Gastroesophageal sphincter (tissue), 4 donors: ENCODE measurements at regions not wholly inside any gene's neighbourhood (a gene's known extent, or its start where the extent isn't known, plus 50 kb on each side); places are given as distances from the start of the nearest gene placed in this dataset.

Experiments
- ATAC-seq: fragments of 150-250 bp; one replicate; pipeline ENCODE4 v1.9.1; 2016; ENCODE audit warnings: mild to moderate bottlenecking, moderate library complexity
- H3K27ac ChIP-seq, 4 donors: fragments of 200-600 bp; sonication (generic) in 3 of 4; 1 replicate in 3 of 4; 2 replicates in 1 of 4; pipeline ENCODE4 v1.5.1; 2016 to 2019
- H3K27me3 ChIP-seq: fragments of 200-600 bp; sonication (generic); one replicate; pipeline ENCODE4 v1.5.1; 2019
- H3K36me3 ChIP-seq, 2 donors: fragments of 200-600 bp; sonication (generic); one replicate each; pipeline ENCODE4 v1.5.1; 2019; ENCODE audit warnings: control low read depth in 1 of 2
- H3K4me1 ChIP-seq, 3 donors: fragments of 200-600 bp; sonication (generic); 1 replicate in 2 of 3; 2 replicates in 1 of 3; pipeline ENCODE4 v1.5.1; 2016 to 2019; ENCODE audit warnings: control low read depth in 2 of 3
- H3K4me3 ChIP-seq, 2 donors: fragments of 200-600 bp; sonication (generic); one replicate each; pipeline ENCODE4 v1.5.1; 2019; ENCODE audit warnings: mild to moderate bottlenecking in 1 of 2, moderate library complexity in 1 of 2
- H3K9me3 ChIP-seq, 3 donors: fragments of 200-600 bp; sonication (generic); one replicate each; pipeline ENCODE4 v1.5.1; 2017 to 2019; ENCODE audit warnings: control low read depth in 2 of 3
- EP300 ChIP-seq: sonication (generic); formaldehyde crosslinking; IDR thresholded peaks from one replicate; pipeline ENCODE4 v1.6.1; 2017; ENCODE audit warnings: antibody characterized with exemption, mild to moderate bottlenecking
- POLR2A ChIP-seq, 2 donors: fragments of 450-650 bp; IDR thresholded peaks; one replicate each; pipeline ENCODE4 v1.6.1; 2017; ENCODE audit warnings: antibody characterized with exemption in 2 of 2, mild to moderate bottlenecking in 2 of 2, moderate library complexity in 1 of 2
- POLR2AphosphoS5 ChIP-seq: sonication (generic); formaldehyde crosslinking; IDR thresholded peaks from one replicate; pipeline ENCODE4 v1.6.1; 2017; ENCODE audit warnings: antibody characterized with exemption
- WGBS, 2 donors: methylation state at CpG; one replicate each; pipeline ENCODE4 v1.1.5; 2018; ENCODE audit warnings: low coverage in 1 of 2; 5-methylcytosine and 5-hydroxymethylcytosine counted together
- TF ChIP-seq, protein P1 (sequence below), 4 experiments: fragments of 200-600 bp in 2 of 4; fragments of 450-650 bp in 2 of 4; sonication (generic) in 1 of 4; IDR thresholded peaks; one replicate each; pipeline ENCODE4 v1.5.1; 2017 to 2019; ENCODE audit warnings: antibody characterized with exemption in 4 of 4, mild to moderate bottlenecking in 2 of 4, moderate library complexity in 2 of 4

DNA sequence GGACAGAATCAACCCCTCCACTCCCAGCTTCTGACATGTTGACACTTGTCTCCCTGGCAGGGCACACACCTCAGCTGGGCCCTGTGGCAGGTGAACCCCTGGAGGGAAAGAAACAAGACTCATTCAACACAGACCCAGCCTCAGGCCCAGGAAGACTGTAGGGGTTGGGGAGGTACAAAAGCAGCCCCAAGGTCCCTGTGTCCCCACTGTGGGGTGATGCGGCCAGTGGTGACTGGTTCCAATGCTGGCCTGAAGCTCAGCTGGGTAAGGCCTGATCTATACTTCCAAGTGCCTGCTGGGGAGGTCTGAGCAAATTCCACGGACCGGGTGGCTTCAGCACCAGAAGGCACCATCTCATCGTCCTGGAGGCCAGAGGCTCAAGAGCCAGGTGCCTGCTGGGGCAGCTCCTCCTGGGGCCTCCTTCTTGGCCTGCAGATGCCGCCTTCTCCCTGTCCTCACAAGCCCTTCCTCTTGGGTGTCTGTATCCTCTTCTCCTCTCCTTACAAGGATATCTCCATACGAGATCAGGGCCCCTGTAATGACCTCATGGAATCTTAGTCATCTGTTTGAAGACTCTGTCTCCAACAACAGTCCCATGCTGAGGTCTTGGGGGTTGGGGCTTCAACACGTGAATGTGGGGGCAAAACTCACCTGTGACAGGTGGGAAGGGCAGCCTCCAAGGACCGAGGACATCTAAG lies 1492.1 kb downstream of the BRD1 start:
- Histone ChIP-seq H3K4me3 (no peak overlapping the region), H3K27me3 (peaks cover 73% of the 10 kb centered on the region), H3K4me1 (no peaks in the 10 kb centered on the region), H3K36me3 (no peaks in the 10 kb centered on the region), H3K27ac (no peak overlapping the region), H3K9me3 (no peaks in the 10 kb centered on the region)
- WGBS, 2 donors = 58 to 100% methylated on average over 1 to 6 of the region's 8 CpGs
- TF ChIP-seq, protein P1, sequence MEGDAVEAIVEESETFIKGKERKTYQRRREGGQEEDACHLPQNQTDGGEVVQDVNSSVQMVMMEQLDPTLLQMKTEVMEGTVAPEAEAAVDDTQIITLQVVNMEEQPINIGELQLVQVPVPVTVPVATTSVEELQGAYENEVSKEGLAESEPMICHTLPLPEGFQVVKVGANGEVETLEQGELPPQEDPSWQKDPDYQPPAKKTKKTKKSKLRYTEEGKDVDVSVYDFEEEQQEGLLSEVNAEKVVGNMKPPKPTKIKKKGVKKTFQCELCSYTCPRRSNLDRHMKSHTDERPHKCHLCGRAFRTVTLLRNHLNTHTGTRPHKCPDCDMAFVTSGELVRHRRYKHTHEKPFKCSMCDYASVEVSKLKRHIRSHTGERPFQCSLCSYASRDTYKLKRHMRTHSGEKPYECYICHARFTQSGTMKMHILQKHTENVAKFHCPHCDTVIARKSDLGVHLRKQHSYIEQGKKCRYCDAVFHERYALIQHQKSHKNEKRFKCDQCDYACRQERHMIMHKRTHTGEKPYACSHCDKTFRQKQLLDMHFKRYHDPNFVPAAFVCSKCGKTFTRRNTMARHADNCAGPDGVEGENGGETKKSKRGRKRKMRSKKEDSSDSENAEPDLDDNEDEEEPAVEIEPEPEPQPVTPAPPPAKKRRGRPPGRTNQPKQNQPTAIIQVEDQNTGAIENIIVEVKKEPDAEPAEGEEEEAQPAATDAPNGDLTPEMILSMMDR (IDR thresholded peaks at IDR 0.05) = no peak
- ATAC-seq = no peak

DNA sequence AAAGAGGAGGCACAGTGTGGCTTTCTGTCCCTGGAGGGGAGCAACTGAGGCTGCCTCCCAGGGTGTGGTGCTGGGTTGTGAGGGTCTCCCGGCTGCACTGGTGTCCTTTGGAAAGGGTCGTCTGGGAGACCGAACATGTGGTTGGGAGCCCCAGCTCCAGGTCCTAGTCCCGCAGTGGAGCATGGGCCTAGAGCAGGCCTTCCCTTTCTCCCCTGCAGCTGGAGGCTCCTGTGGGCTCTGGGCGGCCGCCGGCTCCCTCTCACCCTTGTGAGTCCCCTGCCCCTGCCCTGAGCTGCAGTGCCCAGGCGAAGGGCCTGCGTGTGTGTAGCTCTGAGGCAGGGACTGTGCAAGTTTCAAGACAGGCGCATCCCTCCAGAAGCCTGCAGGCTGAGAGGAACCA lies 1492.7 kb downstream of the BRD1 start:
- TF ChIP-seq EP300 = no peak
- no peak for TF ChIP-seq POLR2AphosphoS5
- TF ChIP-seq, protein P1 (IDR thresholded peaks at IDR 0.05) = no peak
- no peak for TF ChIP-seq POLR2A (IDR thresholded peaks at IDR 0.05)
- no peak overlapping the region for H3K27ac ChIP-seq
- ATAC-seq = no peak
- H3K27me3 ChIP-seq = peaks cover 67% of the 10 kb centered on the region
- no peak overlapping the region for H3K4me3 ChIP-seq
- H3K9me3 ChIP-seq = no peaks in the 10 kb centered on the region
- H3K4me1 ChIP-seq = no peaks in the 10 kb centered on the region
- no CpG with 5 or more reads among the region's 10 CpGs for WGBS, 2 donors
- no peaks in the 10 kb centered on the region for H3K36me3 ChIP-seq

DNA sequence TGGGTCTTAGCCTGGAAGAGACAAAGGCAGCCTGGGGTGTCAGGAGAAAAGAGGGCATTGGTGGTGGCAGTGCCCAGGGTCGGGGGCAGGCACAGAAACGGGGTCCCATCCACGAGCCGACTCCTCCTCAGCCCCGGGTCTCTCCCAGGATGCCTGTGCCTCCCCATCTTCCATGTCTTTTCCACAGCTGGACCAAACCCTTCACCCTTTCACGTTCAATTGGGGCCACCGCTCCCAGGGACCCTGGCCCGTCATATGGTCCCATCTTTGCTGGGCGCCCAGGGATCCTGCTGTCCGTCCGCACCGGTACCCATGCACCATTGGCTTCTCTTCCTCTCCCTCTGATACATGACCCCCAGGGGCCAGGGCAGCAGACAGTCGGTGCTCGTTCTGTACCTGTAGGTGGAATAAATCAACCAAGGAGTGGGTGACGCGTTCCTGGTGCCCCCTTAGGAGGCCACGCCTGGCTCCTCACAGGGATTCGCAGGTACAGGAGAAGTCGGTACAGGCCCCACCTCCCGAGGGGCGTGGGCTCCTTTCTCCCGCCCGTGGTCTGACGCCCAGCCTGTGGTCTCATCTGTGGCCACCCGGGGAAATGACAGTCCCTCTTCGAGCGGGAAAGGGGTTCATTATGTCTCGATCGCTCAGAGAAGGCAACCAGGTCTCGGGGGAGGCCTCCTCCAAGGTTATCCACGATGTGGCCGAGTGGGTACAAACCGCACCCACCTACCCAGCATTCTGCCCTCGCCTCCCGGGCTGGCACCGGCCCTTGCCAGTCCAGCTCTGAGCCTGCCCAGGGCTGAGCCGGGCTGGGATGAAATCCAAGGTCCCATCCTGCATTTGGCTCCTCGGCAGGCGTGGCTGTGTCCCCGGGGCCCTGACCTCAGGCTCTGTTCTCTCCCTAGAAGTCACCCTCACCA lies 1493.6 kb downstream of the BRD1 start:
- Histone ChIP-seq H3K9me3 (peaks cover 0 to 8% (median 1%) of the 10 kb centered on the region in 3 donors), H3K4me3 (no peak overlapping the region), H3K27ac (no peak overlapping the region), H3K36me3 (no peaks in the 10 kb centered on the region), H3K27me3 (peaks cover 58% of the 10 kb centered on the region), H3K4me1 (no peaks in the 10 kb centered on the region)
- TF ChIP-seq, protein P1 (IDR thresholded peaks at IDR 0.05) = no peak
- 92 to 100% methylated on average over 7 to 14 of the region's 40 CpGs for WGBS, 2 donors
- ATAC-seq = no peak

DNA sequence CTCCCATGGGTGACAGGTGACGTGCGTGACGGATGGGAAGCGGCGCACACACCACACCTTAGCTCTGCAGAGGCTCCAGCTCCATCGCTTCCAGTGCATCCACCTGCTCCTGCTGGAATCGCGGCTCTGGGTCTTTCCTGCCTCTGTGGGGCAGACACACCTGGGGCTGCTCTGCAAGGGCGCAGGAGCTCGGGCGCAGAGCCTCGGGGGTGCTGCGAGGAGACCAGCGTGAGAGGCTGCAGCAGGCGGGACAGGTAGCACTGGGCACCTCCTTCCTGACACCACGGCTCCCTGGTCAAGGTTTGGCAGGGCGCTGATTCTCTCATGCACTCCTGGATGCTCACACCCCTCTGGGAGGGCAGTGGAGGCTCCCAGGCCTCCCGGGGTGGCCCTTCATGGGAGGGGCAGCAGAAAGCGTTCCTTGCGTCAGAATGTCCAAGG lies 1494.3 kb downstream of the BRD1 start:
- TF ChIP-seq, protein P1 (IDR thresholded peaks at IDR 0.05) = no peak
- no peak for TF ChIP-seq POLR2A (IDR thresholded peaks at IDR 0.05)
- no peak for TF ChIP-seq POLR2AphosphoS5
- TF ChIP-seq EP300 = no peak

More for the DNA sequence above, 1494.3 kb downstream of the BRD1 start:
- WGBS, 2 donors = 90 to 91% methylated on average over 4 to 6 of the region's 20 CpGs
- Histone ChIP-seq H3K4me1 (no peaks in the 10 kb centered on the region), H3K27ac (no peak overlapping the region), H3K36me3 (no peaks in the 10 kb centered on the region), H3K27me3 (peaks cover 51% of the 10 kb centered on the region), H3K9me3 (peaks cover 0 to 15% (median 1%) of the 10 kb centered on the region in 3 donors), H3K4me3 (no peak overlapping the region)
- no peak for ATAC-seq
